ENCODE measurements at regions not wholly inside any gene's neighbourhood (a gene's known extent, or its start where the extent isn't known, plus 50 kb on each side); places are given as distances from the start of the nearest gene placed in this dataset.

DNA sequence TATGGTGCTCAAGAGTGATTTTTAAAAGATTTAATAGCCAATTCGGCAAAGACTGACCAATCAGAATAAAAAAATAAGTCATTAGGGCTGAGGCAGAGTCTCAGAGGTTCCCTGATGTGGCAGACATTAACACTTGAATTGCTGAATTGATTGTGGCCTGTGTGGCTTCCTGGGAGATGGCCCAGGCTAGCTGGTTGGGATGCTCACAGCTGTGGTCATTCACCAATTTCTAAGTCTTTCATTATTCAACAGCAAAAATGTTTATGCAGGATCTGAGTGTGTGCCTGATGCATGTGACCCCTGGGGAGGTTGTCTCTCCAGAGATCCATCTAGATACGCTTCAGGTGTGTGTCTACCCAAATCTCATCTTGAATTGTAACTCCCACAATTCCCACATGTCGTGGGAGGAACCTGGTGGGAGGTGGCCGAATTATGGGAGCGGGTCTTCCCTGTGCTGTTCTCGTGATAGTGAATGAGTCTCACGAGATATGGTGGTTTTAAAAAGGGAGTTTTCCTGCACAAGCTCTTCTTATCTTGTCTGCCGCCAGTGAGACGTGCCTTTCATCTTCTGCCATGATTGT is 632.6 kb upstream of the SEMA6A start:
- Histone ChIP-seq H3K9me3 (no peaks in the 10 kb centered on the region), H3K27me3 (ENCODE audit: low read depth) (no peaks in the 10 kb centered on the region)
- DNase-seq (ENCODE audit: low spot score in 2 of 2): no peak

DNA sequence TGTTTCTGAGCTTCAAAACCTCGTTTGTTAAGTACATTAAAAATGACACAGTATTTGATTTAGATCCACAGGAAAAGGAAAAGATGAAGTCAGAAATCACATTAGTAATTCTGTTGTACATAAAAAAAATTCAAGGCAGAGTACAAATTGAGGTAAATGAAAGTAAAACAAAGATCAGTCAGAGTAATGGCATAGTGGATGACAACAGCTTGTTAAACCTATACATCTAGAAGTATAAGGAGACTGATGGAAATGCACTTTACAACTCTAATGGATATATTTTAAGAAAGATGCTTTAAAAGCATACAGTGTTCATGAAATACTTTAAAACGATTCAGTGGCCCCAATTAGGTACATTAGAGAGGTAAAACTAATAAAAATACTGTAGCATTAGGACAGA is 631.3 kb upstream of the SEMA6A start:
- no peaks in the 10 kb centered on the region for H3K4me1 ChIP-seq
- H3K36me3 ChIP-seq (replicated peaks): no peaks in the 10 kb centered on the region
- no peaks in the 10 kb centered on the region for H3K27me3 ChIP-seq (ENCODE audit: low read depth)
- in situ Hi-C loops (cut with MboI; ENCODE audit: low sequenced_read_pairs): no loop called here
- H3K9me3 ChIP-seq: no peaks in the 10 kb centered on the region
- H3K4me3 ChIP-seq: no peak overlapping the region
- DNase-seq (ENCODE audit: low spot score in 2 of 2): no peak

More for the DNA sequence above, 632.6 kb upstream of the SEMA6A start:
- no peaks in the 10 kb centered on the region for H3K36me3 ChIP-seq (replicated peaks)
- in situ Hi-C loops (cut with MboI; ENCODE audit: low sequenced_read_pairs): no loop called here
- no peaks in the 10 kb centered on the region for H3K4me1 ChIP-seq
- H3K4me3 ChIP-seq: no peak overlapping the region

DNA sequence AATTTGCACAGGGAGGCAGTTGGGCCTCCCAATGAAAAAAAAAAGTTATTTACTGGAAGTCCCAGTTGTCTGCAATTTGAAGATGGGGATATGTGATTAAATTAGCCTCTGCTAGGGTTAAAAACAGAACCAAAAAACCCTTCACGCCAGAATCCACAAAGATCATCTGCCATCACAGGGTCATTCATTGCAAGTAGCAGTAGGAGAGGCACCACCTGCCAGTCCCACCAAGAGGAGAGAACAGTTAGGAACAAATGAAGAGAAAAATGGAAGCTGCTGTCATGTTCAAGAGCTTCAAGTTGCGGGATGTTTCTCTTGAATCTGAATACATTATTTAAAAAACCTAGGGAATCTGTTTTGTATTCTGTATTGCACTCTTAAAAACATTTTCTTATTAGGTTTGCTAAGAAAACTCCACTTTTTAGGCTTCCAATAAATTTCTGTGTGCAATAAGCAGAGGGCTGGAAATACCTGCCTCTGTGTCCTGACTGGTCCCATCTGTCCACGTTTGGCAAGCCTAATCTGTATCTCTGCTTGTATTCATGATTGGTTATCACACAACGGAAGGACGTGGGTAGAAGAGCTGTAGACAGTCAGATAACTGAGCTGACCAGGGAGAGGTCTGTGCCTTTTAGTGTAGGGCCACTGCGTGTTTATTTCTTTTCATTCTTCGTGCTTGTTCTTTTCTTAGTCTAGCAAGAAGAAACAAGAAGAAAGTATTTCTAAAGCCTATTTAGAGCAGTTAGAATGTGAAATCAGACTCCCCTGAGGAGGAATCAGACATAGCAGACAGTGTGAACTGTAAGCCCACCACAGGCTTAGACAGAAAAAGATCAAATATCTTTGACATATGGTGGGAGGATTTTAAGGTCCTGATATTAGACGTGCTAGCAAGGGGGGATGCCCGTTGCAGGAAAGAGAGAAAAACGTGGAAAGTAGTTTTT is 630.6 kb upstream of the SEMA6A start:
- Histone ChIP-seq H3K4me3 (no peak overlapping the region), H3K36me3 (replicated peaks) (no peaks in the 10 kb centered on the region), H3K4me1 (no peaks in the 10 kb centered on the region), H3K27me3 (ENCODE audit: low read depth) (no peaks in the 10 kb centered on the region), H3K9me3 (no peaks in the 10 kb centered on the region)
- DNase-seq (ENCODE audit: low spot score in 2 of 2): no peak
- in situ Hi-C loops (cut with MboI; ENCODE audit: low sequenced_read_pairs): no loop called here

DNA sequence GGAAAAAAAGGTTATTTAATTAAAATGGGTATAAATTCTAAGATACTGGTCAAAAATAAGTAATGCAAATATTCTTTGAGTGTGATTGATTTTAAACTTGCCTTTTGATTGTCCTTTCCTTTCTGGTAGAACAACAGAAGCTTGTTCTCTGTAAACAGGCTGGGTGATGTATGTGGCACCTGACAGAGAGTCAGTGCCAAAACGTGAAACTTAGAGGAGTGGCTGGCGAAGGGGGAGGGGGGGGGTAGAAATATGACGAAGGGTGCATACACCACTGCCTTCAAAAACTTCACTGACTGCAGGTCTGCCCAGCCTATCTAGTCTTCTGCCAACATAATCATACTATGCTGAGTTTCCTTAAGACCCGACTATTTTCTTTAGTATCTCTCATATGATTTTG is 629.8 kb upstream of the SEMA6A start:
- no peak for DNase-seq (ENCODE audit: low spot score in 2 of 2)
- H3K4me1 ChIP-seq: no peaks in the 10 kb centered on the region
- no peaks in the 10 kb centered on the region for H3K27me3 ChIP-seq (ENCODE audit: low read depth)
- H3K36me3 ChIP-seq (replicated peaks): no peaks in the 10 kb centered on the region
- H3K9me3 ChIP-seq: no peaks in the 10 kb centered on the region
- no peak overlapping the region for H3K4me3 ChIP-seq
- in situ Hi-C loops (cut with MboI; ENCODE audit: low sequenced_read_pairs): no loop called here

DNA sequence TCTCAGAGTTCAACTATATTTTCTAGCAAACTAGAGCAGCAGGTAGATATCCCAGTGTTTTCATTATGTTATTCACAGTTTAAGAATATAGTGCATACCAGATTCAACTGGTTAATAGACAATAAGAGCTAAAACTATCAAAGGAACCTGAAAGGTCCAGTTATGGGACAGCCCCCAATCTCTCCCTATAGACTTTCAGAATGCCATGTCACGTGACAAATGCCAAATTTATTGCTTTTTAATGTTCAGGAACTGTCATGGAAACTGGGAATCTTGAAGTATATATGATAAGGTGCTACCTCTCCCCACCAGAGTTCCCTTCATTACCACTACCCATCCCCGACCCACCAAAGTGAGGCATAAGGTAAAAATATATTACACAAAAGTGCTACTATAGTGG is 629.0 kb upstream of the SEMA6A start:
- no peaks in the 10 kb centered on the region for H3K9me3 ChIP-seq
- H3K4me1 ChIP-seq: no peaks in the 10 kb centered on the region
- no peaks in the 10 kb centered on the region for H3K27me3 ChIP-seq (ENCODE audit: low read depth)
- in situ Hi-C loops (cut with MboI; ENCODE audit: low sequenced_read_pairs): no loop called here
- no peaks in the 10 kb centered on the region for H3K36me3 ChIP-seq (replicated peaks)
- no peak for DNase-seq (ENCODE audit: low spot score in 2 of 2)
- no peak overlapping the region for H3K4me3 ChIP-seq

DNA sequence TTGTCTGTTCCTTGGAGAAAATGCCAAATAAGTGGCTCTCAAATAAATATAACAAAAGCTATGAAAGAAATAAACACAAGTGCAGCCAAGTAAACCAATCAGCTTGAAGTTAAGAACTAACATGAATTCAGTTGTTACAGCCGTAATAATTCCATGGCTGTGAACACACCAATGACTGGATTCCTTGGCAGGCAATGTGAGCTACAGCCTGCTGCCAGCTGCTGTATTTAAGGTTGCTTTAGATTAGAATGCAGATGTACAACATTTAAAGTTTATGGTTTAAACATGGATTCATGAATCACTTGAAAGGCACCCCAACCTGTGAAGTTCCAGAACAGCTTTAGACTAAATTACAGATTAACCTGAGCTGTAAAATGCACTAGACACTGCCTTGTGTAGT is 626.4 kb upstream of the SEMA6A start:
- no peaks in the 10 kb centered on the region for H3K27me3 ChIP-seq (ENCODE audit: low read depth)
- in situ Hi-C loops (cut with MboI; ENCODE audit: low sequenced_read_pairs): no loop called here
- no peaks in the 10 kb centered on the region for H3K36me3 ChIP-seq (replicated peaks)
- no peak overlapping the region for H3K4me3 ChIP-seq
- DNase-seq (ENCODE audit: low spot score in 2 of 2): no peak
- 0 out of 2 replicates have a peak, but pooled peaks cover 2% of the 10 kb centered on the region for H3K4me1 ChIP-seq
- no peaks in the 10 kb centered on the region for H3K9me3 ChIP-seq

DNA sequence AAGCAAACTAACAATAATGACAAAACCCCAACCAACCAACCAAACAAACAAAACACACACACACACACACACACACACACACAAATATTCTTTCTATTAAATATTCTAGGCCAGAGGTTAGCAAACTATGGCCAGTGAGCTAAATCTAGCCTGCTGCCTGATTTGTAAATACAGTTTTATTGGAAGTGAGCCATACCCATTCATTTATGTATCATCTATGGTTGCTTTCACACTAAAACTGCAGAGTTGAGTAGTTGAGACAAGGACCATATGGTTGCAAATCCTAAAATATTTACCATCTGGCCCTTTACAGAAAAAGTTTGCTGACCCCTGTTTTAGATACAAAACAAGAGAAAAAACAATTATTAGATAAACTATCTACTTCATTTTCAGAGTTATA is 620.5 kb upstream of the SEMA6A start:
- Histone ChIP-seq H3K4me3 (no peak overlapping the region), H3K36me3 (replicated peaks) (no peaks in the 10 kb centered on the region), H3K9me3 (no peaks in the 10 kb centered on the region), H3K4me1 (peaks cover 4% of the 10 kb centered on the region; the same call in 1 of the 2 replicates), H3K27me3 (ENCODE audit: low read depth) (no peaks in the 10 kb centered on the region)
- DNase-seq (ENCODE audit: low spot score in 2 of 2): no peak
- in situ Hi-C loops (cut with MboI; ENCODE audit: low sequenced_read_pairs): no loop called here

DNA sequence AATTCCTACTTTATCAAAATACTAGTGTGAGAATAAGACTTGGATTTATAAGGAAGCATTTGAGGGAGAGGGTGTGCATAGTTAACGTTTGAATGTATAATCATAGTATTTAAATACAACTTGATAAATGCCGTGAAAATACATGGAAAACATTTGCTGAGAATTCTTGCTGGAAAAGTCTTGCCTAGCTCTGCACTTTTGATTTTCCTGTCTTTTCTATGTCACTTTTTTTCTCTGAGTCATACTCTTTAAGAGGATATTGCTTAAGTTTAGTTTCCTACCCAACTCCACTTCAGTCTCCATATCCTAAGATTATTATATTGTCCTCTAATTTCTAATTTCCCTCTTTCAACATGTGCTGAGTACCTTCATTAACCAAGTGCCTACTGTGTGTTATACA is 616.6 kb upstream of the SEMA6A start:
- Histone ChIP-seq H3K4me1 (peaks cover 9% of the 10 kb centered on the region), H3K36me3 (replicated peaks) (no peaks in the 10 kb centered on the region), H3K27me3 (ENCODE audit: low read depth) (no peaks in the 10 kb centered on the region), H3K9me3 (no peaks in the 10 kb centered on the region), H3K4me3 (no peak overlapping the region)
- DNase-seq (ENCODE audit: low spot score in 2 of 2): no peak
- in situ Hi-C loops (cut with MboI; ENCODE audit: low sequenced_read_pairs): no loop called here

DNA sequence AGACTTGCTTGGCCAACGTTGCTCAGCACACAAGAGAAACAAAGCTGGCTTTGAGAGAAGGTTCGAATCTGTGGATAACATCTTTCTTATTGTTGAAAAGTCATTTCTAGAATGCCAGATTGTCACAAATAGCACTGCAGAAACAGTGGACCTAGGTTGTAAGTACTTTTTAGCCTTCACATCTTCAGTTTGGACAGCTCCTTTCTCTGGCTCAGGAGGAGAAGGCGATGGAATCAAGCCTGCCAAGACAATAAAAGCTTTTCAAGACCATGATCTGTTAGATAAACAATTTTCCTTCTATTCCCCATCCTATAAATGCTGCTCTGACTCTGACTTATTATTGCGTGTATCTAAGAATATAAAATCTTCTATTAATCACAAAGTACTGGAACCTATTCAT is 615.2 kb upstream of the SEMA6A start:
- no peak for DNase-seq (ENCODE audit: low spot score in 2 of 2)
- in situ Hi-C loops (cut with MboI; ENCODE audit: low sequenced_read_pairs): no loop called here
- Histone ChIP-seq H3K27me3 (ENCODE audit: low read depth) (no peaks in the 10 kb centered on the region), H3K36me3 (replicated peaks) (no peaks in the 10 kb centered on the region), H3K4me3 (no peak overlapping the region), H3K9me3 (no peaks in the 10 kb centered on the region), H3K4me1 (peaks cover 4% of the 10 kb centered on the region; the same call in 1 of the 2 replicates)

DNA sequence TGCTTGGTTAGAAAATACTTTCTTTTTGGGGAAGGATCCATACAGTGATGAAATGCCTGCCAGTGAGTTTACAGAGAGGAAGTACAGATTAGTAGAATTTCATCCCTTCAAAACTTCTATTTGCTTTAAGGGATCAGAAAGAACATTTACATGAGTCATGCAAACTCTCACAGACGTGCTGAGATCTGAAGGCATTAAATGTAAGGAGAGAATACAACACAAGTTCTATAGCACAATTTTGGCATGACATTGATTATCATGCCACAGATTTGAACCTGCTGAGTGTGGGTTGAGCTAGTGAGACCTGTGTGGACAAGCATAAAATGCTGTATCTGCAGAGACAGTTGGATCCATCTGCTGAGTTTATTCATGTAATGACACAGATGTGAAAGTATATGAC is 613.6 kb upstream of the SEMA6A start:
- Histone ChIP-seq H3K9me3 (no peaks in the 10 kb centered on the region), H3K27me3 (ENCODE audit: low read depth) (no peaks in the 10 kb centered on the region), H3K36me3 (replicated peaks) (no peaks in the 10 kb centered on the region), H3K4me1 (peaks cover 4% of the 10 kb centered on the region; the same call in 1 of the 2 replicates), H3K4me3 (no peak overlapping the region)
- no peak for DNase-seq (ENCODE audit: low spot score in 2 of 2)
- in situ Hi-C loops (cut with MboI; ENCODE audit: low sequenced_read_pairs): no loop called here

DNA sequence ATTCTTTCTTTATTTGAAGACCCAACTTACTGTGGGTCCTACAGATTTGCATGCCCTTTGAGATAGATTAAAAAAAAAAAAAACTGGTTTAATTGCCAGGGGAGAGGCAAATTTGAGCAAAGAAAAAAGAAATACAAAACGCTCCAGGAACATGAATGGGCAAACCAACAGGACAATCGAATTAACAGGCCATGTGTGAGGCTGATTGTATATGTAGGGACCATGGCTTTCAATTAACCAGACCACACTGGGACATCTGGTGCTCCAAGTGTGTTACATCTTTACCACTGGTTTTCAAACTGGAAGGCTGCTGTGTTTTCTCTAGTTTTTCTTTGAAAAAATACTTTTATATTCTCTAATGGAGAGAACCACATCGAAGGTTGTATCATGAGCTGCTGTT is 612.1 kb upstream of the SEMA6A start:
- H3K27me3 ChIP-seq (ENCODE audit: low read depth): no peaks in the 10 kb centered on the region
- in situ Hi-C loops (cut with MboI; ENCODE audit: low sequenced_read_pairs): no loop called here
- no peaks in the 10 kb centered on the region for H3K36me3 ChIP-seq (replicated peaks)
- no peak overlapping the region for H3K4me3 ChIP-seq
- no peaks in the 10 kb centered on the region for H3K9me3 ChIP-seq
- no peak for DNase-seq (ENCODE audit: low spot score in 2 of 2)
- peaks cover 4% of the 10 kb centered on the region; the same call in 1 of the 2 replicates for H3K4me1 ChIP-seq

DNA sequence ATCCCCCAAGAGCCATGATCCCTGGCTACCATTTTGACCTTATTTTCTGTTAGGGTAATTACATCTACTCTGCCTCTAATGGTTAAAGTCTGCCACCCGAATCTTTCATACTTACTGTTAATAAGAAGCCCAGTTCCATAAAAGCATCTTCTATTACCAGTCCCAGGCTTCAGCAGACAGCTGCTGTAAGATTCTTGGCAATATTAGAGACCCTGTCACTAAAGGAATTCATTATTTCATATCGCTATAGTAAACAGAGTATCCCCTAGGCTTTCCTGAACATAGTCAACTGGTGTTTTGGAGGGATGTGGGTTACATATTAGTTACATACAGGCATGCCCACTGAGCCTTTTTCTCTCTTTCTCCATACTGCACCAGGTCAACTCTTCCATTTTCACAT is 608.7 kb upstream of the SEMA6A start:
- no peaks in the 10 kb centered on the region for H3K27me3 ChIP-seq (ENCODE audit: low read depth)
- no peak for DNase-seq (ENCODE audit: low spot score in 2 of 2)
- in situ Hi-C loops (cut with MboI; ENCODE audit: low sequenced_read_pairs): no loop called here

DNA sequence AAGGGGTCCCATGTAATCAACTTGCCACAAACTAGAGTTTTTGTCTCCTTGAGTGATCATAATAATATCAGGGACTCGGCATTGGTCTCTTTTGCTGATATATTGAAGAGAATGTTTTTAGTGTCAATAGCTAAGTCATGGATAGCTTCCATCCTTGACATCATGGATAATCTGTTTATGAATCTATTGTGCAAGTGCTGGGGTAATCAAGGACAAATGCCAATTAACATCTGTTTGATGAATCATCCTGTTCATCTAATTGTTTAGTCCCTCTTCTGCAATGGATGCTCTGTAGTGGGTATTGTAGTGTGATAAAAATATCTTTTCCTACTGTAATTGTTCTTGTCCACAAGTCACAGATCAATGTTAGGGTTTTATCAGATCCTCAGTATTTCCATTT is 607.5 kb upstream of the SEMA6A start:
- H3K4me1 ChIP-seq: no peaks in the 10 kb centered on the region
- H3K4me3 ChIP-seq: no peak overlapping the region
- no peaks in the 10 kb centered on the region for H3K27me3 ChIP-seq (ENCODE audit: low read depth)
- no peaks in the 10 kb centered on the region for H3K9me3 ChIP-seq
- H3K36me3 ChIP-seq (replicated peaks): no peaks in the 10 kb centered on the region
- in situ Hi-C loops (cut with MboI; ENCODE audit: low sequenced_read_pairs): no loop called here
- DNase-seq (ENCODE audit: low spot score in 2 of 2): no peak

More for the DNA sequence above, 608.7 kb upstream of the SEMA6A start:
- Histone ChIP-seq H3K36me3 (replicated peaks) (no peaks in the 10 kb centered on the region), H3K9me3 (no peaks in the 10 kb centered on the region), H3K4me1 (peaks cover 4% of the 10 kb centered on the region; the same call in 1 of the 2 replicates), H3K4me3 (no peak overlapping the region)

DNA sequence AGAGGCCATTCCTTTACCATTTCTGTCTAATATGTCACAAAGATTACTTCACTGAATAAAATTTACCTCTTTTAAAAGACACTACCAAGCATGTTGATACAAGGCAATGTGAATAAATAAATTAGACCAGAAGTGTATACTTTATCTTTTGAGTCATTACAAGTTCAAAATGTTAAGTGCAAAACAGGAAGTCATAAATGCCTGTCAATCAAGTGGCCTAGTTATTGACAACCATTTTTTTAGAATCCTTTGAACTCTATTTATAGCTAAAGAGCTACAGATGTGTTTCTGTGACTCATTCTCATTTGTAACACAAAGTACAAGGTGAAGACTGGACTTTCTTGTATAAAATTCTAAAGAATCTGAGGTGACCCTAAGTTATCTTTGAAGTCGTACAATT is 602.7 kb upstream of the SEMA6A start:
- in situ Hi-C loops (cut with MboI; ENCODE audit: low sequenced_read_pairs): no loop called here
- Histone ChIP-seq H3K27me3 (ENCODE audit: low read depth) (no peaks in the 10 kb centered on the region), H3K36me3 (replicated peaks) (no peaks in the 10 kb centered on the region), H3K4me3 (no peak overlapping the region), H3K4me1 (no peaks in the 10 kb centered on the region), H3K9me3 (no peaks in the 10 kb centered on the region)
- no peak for DNase-seq (ENCODE audit: low spot score in 2 of 2)
